WTC11 (cell line): ENCODE measurements at regions not wholly inside any gene's neighbourhood (a gene's known extent, or its start where the extent isn't known, plus 50 kb on each side); places are given as distances from the start of the nearest gene placed in this dataset.

Experiments used
- GABPB1 ChIP-seq: sonication (generic); formaldehyde crosslinking; IDR thresholded peaks from 2 replicates; pipeline ENCODE4 v1.8.1; 2023; ENCODE audit warnings: mild to moderate bottlenecking, missing genetic modification reagents
- NR2C2 ChIP-seq: sonication (generic); formaldehyde crosslinking; IDR thresholded peaks from 2 replicates; pipeline ENCODE4 v1.8.0; 2022; ENCODE audit warnings: mild to moderate bottlenecking, missing genetic modification reagents
- TEAD1 ChIP-seq: sonication (generic); formaldehyde crosslinking; IDR thresholded peaks from 2 replicates; pipeline ENCODE4 v1.8.0; 2022; ENCODE audit warnings: mild to moderate bottlenecking, missing genetic modification reagents
- TF ChIP-seq, protein P1 (sequence below): fragments of 200-600 bp; IDR thresholded peaks from 2 replicates; pipeline ENCODE4 v1.8.0; 2022; ENCODE audit warnings: antibody characterized with exemption

GRCh38 chr4:119832776-119833175, 204.2 kb upstream of the PDE5A start:
- TF ChIP-seq NR2C2 (CRISPR knock-in tag) = no peak
- TF ChIP-seq, protein P1, sequence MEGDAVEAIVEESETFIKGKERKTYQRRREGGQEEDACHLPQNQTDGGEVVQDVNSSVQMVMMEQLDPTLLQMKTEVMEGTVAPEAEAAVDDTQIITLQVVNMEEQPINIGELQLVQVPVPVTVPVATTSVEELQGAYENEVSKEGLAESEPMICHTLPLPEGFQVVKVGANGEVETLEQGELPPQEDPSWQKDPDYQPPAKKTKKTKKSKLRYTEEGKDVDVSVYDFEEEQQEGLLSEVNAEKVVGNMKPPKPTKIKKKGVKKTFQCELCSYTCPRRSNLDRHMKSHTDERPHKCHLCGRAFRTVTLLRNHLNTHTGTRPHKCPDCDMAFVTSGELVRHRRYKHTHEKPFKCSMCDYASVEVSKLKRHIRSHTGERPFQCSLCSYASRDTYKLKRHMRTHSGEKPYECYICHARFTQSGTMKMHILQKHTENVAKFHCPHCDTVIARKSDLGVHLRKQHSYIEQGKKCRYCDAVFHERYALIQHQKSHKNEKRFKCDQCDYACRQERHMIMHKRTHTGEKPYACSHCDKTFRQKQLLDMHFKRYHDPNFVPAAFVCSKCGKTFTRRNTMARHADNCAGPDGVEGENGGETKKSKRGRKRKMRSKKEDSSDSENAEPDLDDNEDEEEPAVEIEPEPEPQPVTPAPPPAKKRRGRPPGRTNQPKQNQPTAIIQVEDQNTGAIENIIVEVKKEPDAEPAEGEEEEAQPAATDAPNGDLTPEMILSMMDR = no peak
- TF ChIP-seq GABPB1 = no peak
- TF ChIP-seq TEAD1 (CRISPR knock-in tag) = no peak
